A673 (cell line): ENCODE measurements at regions not wholly inside any gene's neighbourhood (a gene's known extent, or its start where the extent isn't known, plus 50 kb on each side); places are given as distances from the start of the nearest gene placed in this dataset.

ENCODE experiments used
- BruUV-seq: library from RNA; stranded (reverse); fragments of 400-500 nt; replicated peaks from 2 replicates; lab custom pipeline; 2021; lab: Mats Ljungman, UMichigan
- CTCF ChIA-PET: fragments of 300-600 bp; sonication (Branson Sonifier 250); formaldehyde crosslinking; loops from one replicate; lab custom pipeline; 2022; ENCODE audit warnings: antibody characterized with exemption; lab: Charles Lee
- POLR2A ChIA-PET: fragments of 300-600 bp; sonication (Branson Sonifier 250); formaldehyde crosslinking; loops from one replicate; lab custom pipeline; 2022; ENCODE audit warnings: antibody characterized with exemption; ENCODE audit not compliant: low non-redundant PET; lab: Charles Lee
- DNase-seq: peaks from one replicate; pipeline ENCODE4 v3.0.0-alpha.2; 2015; ENCODE audit warnings: low spot score
- H3K27ac ChIP-seq: fragments of 200-600 bp; sonication (generic); 2 replicates; pipeline ENCODE4 v1.5.1; 2016; ENCODE audit warnings: mixed run types, low read depth, mild to moderate bottlenecking, mixed read lengths, antibody characterized with exemption, low read length; ENCODE audit not compliant: poor library complexity, severe bottlenecking
- H3K27me3 ChIP-seq: fragments of 200-600 bp; sonication (generic); replicated peaks from 2 replicates; pipeline ENCODE4 v1.6.1; 2017; ENCODE audit warnings: mixed run types, low read depth, mild to moderate bottlenecking, mixed read lengths, antibody characterized with exemption, low read length; ENCODE audit not compliant: insufficient read depth, poor library complexity
- H3K36me3 ChIP-seq: fragments of 200-600 bp; sonication (generic); 2 replicates; pipeline ENCODE4 v1.6.1; 2016; ENCODE audit warnings: mixed run types, mild to moderate bottlenecking, mixed read lengths, antibody characterized with exemption, low read length; ENCODE audit not compliant: insufficient read depth, poor library complexity, severe bottlenecking
- H3K4me1 ChIP-seq: fragments of 200-600 bp; sonication (generic); 2 replicates; pipeline ENCODE4 v1.6.1; 2017; ENCODE audit warnings: mixed run types, mild to moderate bottlenecking, mixed read lengths, antibody characterized with exemption, low read length; ENCODE audit not compliant: insufficient read depth, poor library complexity, severe bottlenecking
- H3K4me3 ChIP-seq: fragments of 200-600 bp; sonication (generic); 2 replicates; pipeline ENCODE4 v1.5.1; 2016; ENCODE audit warnings: low read depth, mixed run types, mild to moderate bottlenecking, mixed read lengths, low read length; ENCODE audit not compliant: poor library complexity, severe bottlenecking
- H3K9me3 ChIP-seq: fragments of 200-600 bp; sonication (generic); 2 replicates; pipeline ENCODE4 v1.6.1; 2016; ENCODE audit warnings: mixed run types, low read depth, mild to moderate bottlenecking, mixed read lengths, antibody characterized with exemption, low read length; ENCODE audit not compliant: poor library complexity, severe bottlenecking
- EZH2 ChIP-seq: fragments of 200-600 bp; sonication (generic); IDR thresholded peaks from 2 replicates; pipeline ENCODE4 v1.6.1; 2017; ENCODE audit warnings: borderline replicate concordance, low read depth, mild to moderate bottlenecking, mixed read lengths, antibody characterized with exemption, low read length; ENCODE audit not compliant: poor library complexity, severe bottlenecking
- intact Hi-C: fragments of 100-400 bp; cut with micrococcal nuclease; formaldehyde crosslinking; loops from one replicate; pipeline ENCODE4 v1.10.0; 2022; ENCODE audit not compliant: unreplicated experiment
- TF ChIP-seq, protein P1 (sequence below): fragments of 300-800, 200-600 bp; sonication (generic); conservative IDR thresholded peaks from 2 replicates; pipeline ENCODE4 v1.5.1; 2017; ENCODE audit warnings: low read depth, mild to moderate bottlenecking, antibody characterized with exemption, low read length, moderate library complexity, mixed read lengths

DNA sequence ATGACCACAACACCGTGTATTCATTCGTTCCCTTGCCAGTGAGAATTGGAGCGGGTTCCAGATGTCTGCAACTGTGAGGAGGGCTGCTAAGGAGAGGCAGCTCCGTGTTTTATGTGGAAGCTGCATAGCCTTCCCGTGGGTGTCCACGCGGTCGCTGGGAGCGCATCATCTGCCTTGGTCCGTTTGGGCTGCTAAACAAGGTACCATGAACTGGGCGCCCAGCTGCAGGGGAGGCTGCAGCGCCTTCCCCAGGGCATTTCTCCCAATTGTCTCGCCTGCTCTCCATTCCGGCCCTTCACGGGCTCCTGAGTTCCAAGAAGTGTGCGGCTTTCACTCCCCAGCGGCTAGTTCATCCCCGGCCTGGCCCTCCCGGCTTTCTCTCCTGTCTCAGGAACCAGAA lies 1446.4 kb downstream of the TBC1D22A start:
- ChIA-PET CTCF (no interaction called here), POLR2A (no interaction called here)
- Histone ChIP-seq H3K27ac (no peak overlapping the region), H3K4me3 (no peak overlapping the region), H3K4me1 (no peaks in the 10 kb centered on the region), H3K36me3 (no peaks in the 10 kb centered on the region), H3K9me3 (no peaks in the 10 kb centered on the region), H3K27me3 (peaks cover 9% of the 10 kb centered on the region)
- TF ChIP-seq, protein P1, sequence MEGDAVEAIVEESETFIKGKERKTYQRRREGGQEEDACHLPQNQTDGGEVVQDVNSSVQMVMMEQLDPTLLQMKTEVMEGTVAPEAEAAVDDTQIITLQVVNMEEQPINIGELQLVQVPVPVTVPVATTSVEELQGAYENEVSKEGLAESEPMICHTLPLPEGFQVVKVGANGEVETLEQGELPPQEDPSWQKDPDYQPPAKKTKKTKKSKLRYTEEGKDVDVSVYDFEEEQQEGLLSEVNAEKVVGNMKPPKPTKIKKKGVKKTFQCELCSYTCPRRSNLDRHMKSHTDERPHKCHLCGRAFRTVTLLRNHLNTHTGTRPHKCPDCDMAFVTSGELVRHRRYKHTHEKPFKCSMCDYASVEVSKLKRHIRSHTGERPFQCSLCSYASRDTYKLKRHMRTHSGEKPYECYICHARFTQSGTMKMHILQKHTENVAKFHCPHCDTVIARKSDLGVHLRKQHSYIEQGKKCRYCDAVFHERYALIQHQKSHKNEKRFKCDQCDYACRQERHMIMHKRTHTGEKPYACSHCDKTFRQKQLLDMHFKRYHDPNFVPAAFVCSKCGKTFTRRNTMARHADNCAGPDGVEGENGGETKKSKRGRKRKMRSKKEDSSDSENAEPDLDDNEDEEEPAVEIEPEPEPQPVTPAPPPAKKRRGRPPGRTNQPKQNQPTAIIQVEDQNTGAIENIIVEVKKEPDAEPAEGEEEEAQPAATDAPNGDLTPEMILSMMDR, result no peak
- TF ChIP-seq EZH2, result no peak
- intact Hi-C loops, result no loop called here
- BruUV-seq, result no TSS peak
- no peak for DNase-seq

DNA sequence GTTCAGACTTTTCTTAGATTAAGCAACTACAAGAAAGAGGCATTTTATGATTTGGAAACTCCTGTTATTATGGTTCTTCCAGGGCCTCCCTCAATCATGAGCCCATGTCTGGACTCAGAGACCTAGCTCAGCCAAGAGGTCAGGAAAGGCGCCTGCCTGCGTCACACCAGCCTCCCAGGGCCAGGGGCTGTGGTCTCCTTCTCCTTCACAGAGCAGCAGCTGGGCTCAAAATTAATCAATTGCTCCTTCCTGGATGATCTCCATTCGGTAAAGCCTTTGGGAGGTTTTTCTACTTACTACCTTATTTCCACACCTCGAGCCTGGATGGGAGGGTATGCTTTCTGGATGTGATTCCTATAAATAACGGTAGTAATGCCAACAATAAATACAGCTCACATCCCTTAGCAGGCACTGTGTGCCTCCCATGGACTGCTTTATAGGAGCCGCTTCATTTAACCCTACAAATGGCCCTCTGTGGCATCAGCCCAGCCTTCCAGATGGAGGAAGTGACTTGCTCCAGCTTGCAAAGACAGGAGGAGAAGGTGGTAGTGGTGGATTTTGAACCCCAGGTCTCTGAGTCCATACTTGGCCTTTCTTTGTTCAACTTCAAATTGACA lies 1445.6 kb downstream of the TBC1D22A start:
- no peak overlapping the region for H3K4me3 ChIP-seq
- no TSS peak for BruUV-seq
- H3K4me1 ChIP-seq, result no peaks in the 10 kb centered on the region
- ChIA-PET POLR2A (interaction anchor here (0.6 kb wide), 1 partner anchor 1906 kb away, joined by 3 read pairs; no protein-coding TSS in a partner anchor), CTCF (no interaction called here)
- peaks cover 10% of the 10 kb centered on the region for H3K27me3 ChIP-seq
- no peaks in the 10 kb centered on the region for H3K36me3 ChIP-seq
- DNase-seq, result no peak
- TF ChIP-seq EZH2, result no peak
- TF ChIP-seq, protein P1, result no peak
- H3K27ac ChIP-seq, result no peak overlapping the region
- H3K9me3 ChIP-seq, result no peaks in the 10 kb centered on the region
- intact Hi-C loops, result no loop called here

DNA sequence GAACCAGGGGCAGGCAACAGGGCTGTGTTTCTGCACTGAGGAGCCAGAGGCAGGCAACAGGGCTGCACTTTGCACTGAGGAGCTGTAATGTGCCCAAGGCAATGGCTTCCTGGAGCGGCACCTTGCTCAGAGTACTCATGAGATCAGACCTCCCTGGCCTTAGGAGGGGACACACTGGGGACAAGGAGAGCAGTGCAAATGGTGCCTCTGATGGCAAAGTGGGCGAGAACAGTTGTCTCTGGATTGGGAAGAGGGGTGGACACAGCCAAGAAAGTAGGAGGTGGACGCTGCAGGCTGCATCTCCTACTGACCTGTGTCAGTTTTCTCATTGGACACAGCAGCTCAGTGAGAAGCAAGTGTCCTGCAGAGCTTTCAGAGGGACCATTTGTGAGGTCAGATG lies 1443.3 kb downstream of the TBC1D22A start:
- H3K4me1 ChIP-seq, result no peaks in the 10 kb centered on the region
- CTCF ChIA-PET, result no interaction called here
- intact Hi-C loops, result no loop called here
- peaks cover 20% of the 10 kb centered on the region for H3K27me3 ChIP-seq
- POLR2A ChIA-PET, result no interaction called here
- no peak for DNase-seq
- no TSS peak for BruUV-seq
- no peak overlapping the region for H3K4me3 ChIP-seq
- H3K9me3 ChIP-seq, result no peaks in the 10 kb centered on the region
- H3K27ac ChIP-seq, result no peak overlapping the region
- TF ChIP-seq, protein P1, result no peak
- no peak for TF ChIP-seq EZH2
- H3K36me3 ChIP-seq, result no peaks in the 10 kb centered on the region
